Left hindlimb (tissue), 1 donor: ENCODE measurements at regions not wholly inside any gene's neighbourhood (a gene's known extent, or its start where the extent isn't known, plus 50 kb on each side); places are given as distances from the start of the nearest gene placed in this dataset.

Source experiments
- DNase-seq: peaks from one replicate; pipeline ENCODE4 v3.0.0-alpha.2; 2018

- no peak for DNase-seq
Measured at GRCh38 chr3:117920253-117920898, 1114.3 kb downstream of the IGSF11 start.

GRCh38 chr3:117921411-117921810, 1113.2 kb downstream of the IGSF11 start:
- no peak for DNase-seq

DNA sequence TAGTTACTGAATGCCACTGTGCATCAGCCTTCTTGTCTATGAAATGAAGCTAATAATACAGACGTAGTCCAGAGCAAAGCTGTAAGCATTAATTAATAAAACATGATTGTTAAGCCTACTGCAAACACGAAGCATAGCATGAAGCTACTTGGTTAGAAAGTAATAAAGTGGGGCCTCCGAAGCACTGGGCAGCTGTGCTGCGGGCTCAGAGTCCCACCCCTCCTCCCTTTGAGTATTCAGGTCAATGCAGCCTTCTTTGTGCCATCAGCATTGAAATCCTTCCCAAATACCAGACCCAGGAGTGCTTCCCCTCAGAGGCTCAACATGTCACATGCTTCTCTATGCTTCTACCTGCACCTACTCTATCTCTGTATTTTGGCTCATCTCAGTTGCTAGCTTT, 1112.6 kb downstream of the IGSF11 start:
- no peak for DNase-seq

GRCh38 chr3:117926819-117927218, 1107.8 kb downstream of the IGSF11 start:
- DNase-seq: no peak

GRCh38 chr3:117927825-117928224, 1106.8 kb downstream of the IGSF11 start:
- DNase-seq: no peak

DNA sequence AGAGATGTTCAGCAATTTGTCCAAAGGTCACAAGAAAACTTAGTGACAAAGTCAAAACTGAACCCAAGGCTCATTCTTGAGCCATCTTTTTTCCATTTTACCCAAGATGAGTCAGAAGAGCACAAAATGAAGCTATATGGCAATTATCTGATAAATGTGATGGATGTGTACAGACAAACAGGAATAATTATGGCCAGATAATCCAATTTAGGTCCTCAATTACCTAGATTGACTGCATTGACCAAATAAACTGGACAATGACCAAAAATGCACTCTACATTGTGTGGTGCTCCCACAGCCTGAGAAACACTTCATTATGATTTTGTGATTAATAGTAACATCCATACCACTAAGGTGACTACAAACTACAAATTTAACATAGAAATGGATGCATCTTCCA, 1105.8 kb downstream of the IGSF11 start:
- DNase-seq: no peak

DNA sequence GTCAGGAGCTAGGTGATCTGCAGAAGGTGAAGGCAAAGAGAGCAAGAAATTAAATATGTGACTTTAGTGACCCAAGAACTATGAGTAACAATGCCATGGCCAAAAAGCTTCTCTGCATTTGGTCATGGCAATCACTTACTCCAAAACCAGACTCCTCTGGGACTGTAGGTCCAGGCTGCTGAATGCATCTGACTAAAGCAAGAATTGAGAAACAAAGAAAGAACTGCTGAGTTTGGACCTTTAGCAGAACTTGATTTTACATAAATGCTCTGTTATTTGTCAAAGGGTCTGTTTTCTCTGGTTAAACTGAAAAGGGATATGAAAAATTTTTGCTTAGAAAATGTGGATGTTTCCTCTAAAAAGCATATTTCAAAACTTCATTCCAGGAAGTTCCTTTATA, 1102.2 kb downstream of the IGSF11 start:
- no peak for DNase-seq

- no peak for DNase-seq
Measured at GRCh38 chr3:117936159-117936558, 1098.5 kb downstream of the IGSF11 start.

- DNase-seq: no peak
Measured at GRCh38 chr3:117938974-117939373, 1095.7 kb downstream of the IGSF11 start.

DNA sequence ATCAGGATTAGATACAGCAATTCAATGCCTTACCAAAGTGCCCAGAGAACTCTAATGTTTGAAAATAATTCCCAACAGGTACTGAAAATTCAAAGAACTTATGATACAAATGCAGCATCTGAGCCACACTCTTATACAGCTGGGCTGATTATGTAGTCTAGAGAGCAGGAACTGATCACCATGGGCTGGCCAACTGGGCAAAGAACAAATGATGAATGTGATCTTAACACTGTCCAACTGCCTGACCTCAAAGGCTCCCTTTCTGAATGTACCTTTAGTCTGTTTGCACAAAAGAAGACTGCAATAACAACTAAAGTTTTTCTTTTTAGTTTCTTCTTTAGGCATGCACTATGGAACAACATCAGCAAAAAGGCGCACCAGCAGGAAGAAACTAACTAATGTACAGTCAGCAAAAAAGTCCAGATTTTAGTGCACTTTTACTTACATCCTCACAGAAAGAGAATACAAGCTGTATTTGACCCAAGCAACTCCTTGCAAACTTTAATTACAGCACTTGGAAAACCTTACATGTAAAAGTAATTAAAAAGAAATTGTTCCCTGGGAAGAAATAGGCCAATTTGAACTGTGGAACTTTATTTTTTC, 1095.1 kb downstream of the IGSF11 start:
- no peak for DNase-seq

- no peak for DNase-seq
Measured at GRCh38 chr3:117941015-117941414, 1093.6 kb downstream of the IGSF11 start.

- DNase-seq: no peak
Measured at GRCh38 chr3:117941756-117942155, 1092.9 kb downstream of the IGSF11 start.

GRCh38 chr3:117954131-117954530, 1080.5 kb downstream of the IGSF11 start:
- DNase-seq: no peak

DNA sequence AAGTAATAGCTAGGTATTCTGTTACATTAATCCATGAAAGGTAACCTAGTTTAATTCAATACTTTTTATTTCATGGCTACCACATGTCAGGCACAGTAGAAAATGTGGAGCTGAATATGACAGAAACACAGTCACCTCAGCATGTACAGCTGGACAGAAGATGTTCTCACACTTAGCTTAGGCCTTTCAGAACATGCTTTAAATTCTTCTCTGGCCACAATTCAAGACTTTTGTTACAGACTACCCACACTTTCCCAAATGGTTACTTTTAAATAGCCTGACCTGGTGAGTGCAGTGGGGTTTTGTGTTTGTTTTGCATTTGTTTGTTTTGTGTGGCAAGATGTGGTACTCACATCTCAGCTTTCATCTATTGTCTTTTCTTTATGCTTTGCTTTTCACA, 1079.5 kb downstream of the IGSF11 start:
- DNase-seq: no peak

GRCh38 chr3:117958027-117958426, 1076.6 kb downstream of the IGSF11 start:
- no peak for DNase-seq

GRCh38 chr3:117962750-117963149, 1071.9 kb downstream of the IGSF11 start:
- no peak for DNase-seq

GRCh38 chr3:117963858-117964257, 1070.8 kb downstream of the IGSF11 start:
- DNase-seq: no peak

GRCh38 chr3:117964814-117965213, 1069.8 kb downstream of the IGSF11 start:
- DNase-seq: no peak

GRCh38 chr3:117977504-117978228, 1057.0 kb downstream of the IGSF11 start:
- DNase-seq: no peak

- DNase-seq: no peak
Measured at GRCh38 chr3:117979466-117979865, 1055.2 kb downstream of the IGSF11 start.

DNA sequence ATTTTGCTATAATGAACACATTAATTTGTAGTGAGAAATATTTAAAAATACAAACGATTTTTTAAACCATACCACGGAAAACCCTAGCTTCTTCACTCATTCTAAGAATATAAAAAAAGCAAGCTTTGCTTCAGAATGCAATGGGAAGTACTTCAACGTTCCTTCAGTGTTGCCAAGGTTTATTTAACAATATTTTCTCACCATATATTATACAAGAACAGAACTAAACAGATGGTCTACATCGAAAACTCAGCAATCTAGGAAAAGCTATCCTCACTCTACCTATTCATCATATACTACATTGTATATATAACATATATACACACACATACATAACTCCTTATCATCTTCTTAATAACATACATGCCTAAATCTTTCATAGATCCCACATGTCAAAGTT, 1047.4 kb downstream of the IGSF11 start:
- DNase-seq: no peak

- no peak for DNase-seq
Measured at GRCh38 chr3:117989982-117990381, 1044.7 kb downstream of the IGSF11 start.

DNA sequence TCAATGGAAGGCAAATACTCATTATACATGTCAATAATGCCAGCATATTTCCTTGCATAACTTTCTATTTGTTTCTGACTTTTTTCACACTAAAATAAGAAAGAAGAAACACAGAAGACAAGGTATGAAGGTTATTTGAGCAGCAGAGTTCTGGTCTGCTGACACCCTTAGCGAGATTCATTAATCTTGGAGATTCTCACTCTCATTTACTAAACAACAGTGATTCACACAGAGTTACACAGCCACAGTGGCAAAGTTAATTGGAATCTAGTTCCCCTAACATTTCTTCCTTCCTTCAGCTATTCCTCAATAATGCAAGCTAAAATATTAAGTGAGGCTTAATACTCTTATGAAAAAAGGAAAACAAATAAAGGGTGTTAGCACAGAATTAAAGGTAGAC, 1044.0 kb downstream of the IGSF11 start:
- DNase-seq: no peak

DNA sequence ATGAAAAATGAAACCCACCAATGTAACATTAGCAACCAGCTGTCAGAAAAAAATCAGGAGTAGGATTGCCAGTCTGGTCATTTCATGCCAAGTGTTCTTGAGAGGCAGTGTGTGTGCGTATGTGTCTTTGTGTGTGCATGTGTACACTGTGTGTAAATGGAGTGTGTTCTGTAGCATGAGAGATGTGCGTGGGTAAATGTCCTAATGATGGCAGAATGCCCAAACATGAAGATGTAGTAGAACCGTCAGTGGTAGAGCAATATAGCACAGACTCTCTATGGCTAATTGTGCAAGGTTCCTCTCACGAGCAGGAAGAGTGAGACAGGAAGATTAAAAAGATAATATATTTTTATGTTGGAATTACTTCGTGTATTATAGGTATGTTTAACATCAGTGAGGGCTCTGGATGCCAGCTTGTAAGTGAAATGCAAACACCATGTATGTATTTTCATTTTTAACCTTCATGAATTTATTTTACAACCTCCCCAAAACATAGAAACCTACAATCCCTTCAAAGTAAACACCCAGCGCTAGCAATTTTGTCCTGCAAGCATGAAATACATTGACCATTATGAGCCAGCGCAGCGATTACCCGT, 1038.7 kb downstream of the IGSF11 start:
- DNase-seq: no peak
